ENCODE measurements at regions not wholly inside any gene's neighbourhood (a gene's known extent, or its start where the extent isn't known, plus 50 kb on each side); places are given as distances from the start of the nearest gene placed in this dataset.

DNA sequence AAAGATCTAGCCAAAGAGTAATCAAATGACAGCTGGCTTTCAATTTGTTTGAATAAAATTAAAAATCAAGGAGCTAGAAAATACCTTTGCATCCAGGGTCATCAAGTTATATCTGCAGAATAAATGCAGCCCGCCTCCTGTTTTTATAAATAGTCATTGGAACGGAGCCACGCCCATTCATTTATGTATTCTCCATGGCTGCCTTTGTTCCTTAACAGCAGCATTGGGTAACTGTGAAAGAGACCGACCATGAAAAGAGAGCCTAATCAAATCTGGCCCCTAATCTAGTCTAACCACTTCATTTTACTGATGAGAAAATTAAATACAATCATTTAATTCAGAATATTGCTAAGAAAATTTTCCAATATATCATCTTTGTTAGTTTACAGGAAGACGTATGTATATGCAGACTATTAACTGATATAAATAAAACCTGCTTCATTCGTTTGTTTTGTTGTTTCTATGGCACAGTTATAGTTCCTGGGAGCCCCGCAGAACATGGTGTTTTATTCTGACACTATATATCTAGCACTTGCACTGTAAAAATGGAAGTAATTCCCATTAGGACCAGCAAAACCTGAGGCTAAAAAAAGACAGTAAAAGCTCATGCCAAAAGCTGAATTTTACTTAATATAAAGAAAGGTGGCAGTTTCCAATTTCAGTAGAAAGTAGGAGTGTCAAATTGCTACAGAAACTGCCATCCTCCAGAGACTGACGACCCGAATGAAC is 111.8 kb upstream of the PALMD start:
- TF ChIP-seq GATA3 (IDR thresholded peaks at IDR 0.05; ENCODE audit: low read depth, low read length) (no peak), GATA2 (IDR thresholded peaks at IDR 0.05; ENCODE audit: low read depth, low read length) (no peak)

All from SH-SY5Y (cell line).